GM18868 (cell line): ENCODE measurements at regions not wholly inside any gene's neighbourhood (a gene's known extent, or its start where the extent isn't known, plus 50 kb on each side); places are given as distances from the start of the nearest gene placed in this dataset.
"Not testable (repeated sequence)": the region's sequence is repeated elsewhere in the genome, so short reads cannot be mapped to it uniquely, and the experiment has no call there.

Experiments
- ATAC-seq: cut with Tn5 transposase; IDR thresholded peaks from one replicate; pipeline ENCODE4 v1.9.1; 2021; ENCODE audit warnings: mild to moderate bottlenecking, moderate library complexity; ENCODE audit not compliant: unreplicated experiment

DNA sequence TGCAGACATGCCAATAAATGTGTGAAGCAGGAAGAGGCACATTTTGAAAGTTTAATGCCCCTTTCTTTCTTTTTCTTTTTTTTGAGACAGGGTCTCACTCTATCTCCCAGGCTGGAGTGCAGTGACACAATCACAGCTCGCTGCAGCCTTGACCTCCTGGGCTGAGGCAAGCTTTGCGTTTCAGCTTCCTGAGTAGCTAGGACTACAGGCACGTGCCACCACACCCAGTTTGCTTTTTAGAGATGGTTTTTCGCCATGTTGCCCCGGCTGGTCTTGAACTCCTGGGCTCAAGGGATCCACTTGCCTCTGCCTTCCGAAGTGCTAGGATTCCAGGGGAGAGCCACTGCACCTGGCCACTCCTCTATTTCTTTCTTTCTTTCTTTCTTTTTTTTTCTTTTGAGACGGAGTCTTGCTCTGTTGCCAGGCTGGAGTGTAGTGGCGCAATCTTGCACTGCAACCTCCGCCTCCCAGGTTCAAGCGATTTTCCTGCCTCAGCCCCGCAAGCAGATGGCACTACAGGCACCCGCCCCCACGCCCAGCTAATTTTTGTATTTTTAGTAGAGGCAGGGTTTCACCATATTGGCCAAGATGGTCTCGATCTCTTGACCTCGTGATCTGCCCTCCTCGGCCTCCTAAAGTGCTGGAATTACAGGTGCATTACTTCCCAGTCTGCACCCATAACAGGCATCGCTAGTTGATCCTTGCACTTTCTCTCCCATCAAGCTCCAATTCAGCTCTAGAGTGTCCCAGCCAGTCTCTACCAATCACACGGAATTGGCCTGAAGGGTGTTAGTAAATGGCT lies 77.5 kb upstream of the RUNX3 start:
- not testable (repeated sequence) for ATAC-seq

DNA sequence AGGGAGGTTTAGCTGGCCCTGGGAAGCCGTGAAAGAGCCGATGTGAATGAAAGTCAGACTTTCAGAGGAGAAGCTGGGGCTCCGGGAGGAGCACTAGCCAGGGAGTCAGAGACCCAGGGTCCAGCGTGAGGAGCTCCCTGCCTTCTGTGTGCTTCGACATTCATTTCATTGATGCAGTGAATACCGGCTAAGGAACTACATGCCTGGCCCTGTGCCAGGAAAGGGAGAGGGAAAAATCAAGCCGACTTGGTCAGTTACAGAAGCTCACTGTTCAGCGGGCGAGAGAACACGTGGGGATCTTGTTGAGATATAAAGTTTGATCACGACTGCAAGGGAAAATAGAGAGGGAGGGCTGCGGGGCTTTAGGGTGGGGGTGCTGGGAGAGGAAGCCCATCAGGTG lies 76.7 kb upstream of the RUNX3 start:
- ATAC-seq: no peak

DNA sequence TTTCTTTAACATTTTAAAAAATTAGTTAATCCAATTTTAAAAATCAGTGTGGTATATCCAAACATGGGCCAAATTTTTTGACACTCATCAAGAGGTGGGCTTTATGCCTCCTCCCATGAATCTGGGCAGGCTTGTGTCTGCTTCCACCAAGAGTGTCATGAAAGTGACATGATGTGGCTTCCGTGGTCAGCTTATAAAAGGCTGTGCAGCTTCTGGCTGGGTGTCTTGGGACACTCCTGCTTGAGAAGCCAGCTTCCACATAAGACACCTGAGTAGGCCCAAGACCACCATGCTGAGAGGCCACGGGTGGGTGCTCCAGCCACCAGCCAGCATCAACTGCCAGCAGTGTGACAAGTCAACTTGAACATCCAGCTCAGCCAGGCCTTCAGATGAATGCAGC lies 74.3 kb upstream of the RUNX3 start:
- ATAC-seq: no peak

DNA sequence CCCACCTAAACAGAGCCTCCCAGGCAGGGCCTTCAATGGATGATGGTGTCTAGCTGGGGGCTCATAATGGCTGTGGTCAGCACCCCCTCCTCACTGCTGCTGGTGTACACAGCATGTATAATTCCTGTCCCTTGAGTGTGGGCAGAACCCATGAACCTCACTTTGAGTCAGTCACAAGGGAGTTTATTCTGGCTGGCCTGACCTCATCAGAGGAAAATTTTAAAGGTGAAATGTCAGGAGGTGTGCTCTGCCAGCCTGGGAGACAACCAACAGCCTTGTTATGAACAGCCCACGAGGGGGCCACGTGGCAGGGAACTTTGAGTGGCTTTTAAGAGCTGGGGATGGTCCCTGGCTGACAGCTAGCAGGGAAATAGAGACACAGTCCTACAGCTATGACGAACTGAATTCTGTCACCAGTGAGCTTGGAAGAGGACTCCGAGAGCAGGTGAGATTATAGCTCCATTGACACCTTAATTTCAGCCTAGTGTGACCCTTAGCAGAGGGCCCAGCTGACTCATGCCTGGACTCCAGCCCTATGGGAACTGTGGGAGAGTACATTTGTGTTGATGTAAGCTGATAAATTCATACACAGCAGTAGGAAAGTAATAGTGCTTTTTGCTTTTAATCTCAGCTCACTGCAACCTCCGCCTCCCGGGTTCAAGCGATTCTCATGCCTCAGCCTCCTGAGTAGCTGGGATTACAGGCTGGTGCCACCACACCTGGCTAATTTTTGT lies 73.5 kb upstream of the RUNX3 start:
- no peak for ATAC-seq

DNA sequence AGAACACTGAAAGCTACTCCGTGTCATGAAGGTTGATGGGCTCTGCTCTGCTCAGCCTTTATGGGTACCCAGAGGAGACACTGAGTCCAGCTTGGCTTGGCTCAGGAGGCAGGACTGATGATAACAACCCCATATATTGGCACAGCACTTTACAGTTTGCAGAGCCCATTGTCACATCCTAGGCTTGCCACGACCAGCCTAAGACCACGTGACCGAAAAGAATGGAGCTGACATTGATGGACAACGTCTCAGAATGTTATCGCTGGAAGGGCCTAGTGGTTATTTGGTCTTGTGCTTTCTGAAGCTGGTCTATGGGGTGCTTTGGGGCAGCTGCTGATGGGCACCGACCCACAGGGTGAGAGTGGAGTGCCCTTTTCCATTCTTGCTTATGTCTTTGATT lies 72.9 kb upstream of the RUNX3 start:
- ATAC-seq: no peak

DNA sequence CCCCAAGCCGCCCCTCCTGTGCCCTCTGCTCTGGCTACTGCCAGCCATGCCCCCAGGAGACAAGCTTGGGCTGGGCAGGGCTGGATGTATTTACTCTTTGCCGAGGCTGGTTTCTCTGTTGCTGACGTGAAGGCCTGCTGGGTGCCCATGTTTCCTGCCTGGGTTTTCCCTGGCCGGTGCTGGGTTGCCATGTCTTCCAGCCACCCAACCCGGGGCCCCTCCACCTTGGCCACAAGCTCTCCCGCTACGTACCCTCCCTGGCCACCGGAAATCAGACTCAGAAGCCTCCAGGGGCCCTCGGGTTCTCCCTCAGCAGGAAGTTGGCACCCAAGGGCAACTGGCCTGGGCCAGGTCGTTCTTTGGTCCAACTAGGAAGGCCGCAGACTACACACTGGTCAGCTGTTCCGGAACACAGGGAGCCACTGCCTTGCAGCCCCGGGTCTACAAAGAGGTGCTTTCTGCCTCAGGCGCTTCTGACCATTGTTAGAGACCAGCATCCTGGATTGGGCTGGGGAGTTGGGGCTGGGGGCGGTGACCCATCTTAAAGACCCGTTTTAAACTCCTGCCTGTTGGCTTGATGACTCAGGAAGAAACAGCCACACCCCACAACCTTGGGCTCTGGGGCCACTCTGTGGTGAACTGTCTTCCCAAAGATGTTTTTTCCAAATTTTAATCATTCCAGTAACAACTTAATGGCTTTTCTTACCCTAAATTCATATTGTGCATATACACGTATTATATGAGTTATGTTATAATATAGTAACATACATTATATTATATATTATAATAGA lies 71.2 kb upstream of the RUNX3 start:
- ATAC-seq: no peak

DNA sequence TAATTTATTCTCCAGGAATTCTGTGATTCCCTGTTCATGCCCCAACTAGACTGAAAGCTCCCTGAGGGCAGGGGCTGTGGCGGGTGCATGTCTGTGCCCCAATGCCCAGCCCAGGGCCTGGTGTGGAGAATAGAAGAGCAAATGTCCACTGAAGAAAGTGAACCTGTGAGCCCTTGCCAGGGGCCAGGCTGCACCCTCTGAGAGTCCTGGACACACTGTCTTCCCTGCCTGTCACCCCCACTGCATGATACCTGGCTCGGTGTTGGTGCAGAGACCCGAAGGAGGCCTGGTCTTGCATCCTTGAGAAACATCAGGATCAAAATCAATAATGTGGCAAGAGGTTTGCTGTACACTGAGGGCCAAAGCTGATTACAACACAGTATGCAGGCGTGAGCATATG lies 69.8 kb upstream of the RUNX3 start:
- no peak for ATAC-seq

DNA sequence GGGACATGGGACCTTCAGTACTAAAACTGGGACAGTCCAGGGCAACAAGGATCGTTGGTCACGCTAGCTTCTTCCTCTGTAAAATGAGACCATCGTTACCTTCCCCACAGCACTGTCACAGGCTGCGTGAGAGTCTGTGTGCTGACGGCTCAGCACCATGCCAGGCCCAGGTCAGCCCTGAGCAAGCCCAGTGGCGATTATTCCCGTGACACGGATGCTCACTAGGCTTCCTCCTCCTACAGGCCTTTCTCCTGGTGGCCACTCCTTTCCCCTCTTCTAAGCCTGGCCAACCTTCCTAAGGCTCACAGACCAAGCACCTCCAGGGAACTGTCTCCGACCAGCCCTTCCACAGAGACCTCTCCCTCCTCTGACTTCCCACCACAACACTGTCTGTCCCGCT lies 69.3 kb upstream of the RUNX3 start:
- no peak for ATAC-seq

DNA sequence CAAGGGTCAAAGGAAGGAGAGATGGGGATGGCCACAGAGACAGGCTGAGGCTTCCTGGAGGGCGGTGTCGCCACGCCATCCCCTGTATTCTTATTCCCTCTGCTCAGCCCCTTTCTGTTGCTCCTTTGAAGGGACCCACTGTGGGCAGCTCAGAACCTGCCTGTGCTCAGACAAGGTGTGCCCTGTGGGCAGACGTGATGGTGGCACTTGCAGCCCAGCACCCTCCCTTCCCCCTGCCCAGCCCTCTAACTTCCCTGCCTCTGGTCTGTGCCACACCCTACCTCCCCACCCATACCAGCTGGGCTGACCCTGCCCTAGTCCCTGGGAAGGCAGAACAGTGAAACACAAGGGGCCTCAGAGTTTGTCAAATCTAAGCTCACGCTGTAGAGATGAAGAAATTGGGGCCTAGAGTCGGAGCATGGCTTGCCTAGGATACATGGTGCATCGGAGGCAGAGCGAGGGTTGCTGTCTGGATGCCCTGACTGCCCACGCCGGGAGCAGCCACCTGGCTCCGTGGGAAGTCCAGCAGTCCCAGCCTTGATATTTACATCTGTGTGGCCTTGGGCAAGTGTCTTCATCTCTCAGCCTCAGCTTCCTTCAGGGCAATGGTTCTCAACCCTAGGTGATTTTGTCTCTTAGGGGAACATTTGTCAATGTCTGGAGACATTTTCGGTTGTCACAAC lies 68.6 kb upstream of the RUNX3 start:
- ATAC-seq: no peak

DNA sequence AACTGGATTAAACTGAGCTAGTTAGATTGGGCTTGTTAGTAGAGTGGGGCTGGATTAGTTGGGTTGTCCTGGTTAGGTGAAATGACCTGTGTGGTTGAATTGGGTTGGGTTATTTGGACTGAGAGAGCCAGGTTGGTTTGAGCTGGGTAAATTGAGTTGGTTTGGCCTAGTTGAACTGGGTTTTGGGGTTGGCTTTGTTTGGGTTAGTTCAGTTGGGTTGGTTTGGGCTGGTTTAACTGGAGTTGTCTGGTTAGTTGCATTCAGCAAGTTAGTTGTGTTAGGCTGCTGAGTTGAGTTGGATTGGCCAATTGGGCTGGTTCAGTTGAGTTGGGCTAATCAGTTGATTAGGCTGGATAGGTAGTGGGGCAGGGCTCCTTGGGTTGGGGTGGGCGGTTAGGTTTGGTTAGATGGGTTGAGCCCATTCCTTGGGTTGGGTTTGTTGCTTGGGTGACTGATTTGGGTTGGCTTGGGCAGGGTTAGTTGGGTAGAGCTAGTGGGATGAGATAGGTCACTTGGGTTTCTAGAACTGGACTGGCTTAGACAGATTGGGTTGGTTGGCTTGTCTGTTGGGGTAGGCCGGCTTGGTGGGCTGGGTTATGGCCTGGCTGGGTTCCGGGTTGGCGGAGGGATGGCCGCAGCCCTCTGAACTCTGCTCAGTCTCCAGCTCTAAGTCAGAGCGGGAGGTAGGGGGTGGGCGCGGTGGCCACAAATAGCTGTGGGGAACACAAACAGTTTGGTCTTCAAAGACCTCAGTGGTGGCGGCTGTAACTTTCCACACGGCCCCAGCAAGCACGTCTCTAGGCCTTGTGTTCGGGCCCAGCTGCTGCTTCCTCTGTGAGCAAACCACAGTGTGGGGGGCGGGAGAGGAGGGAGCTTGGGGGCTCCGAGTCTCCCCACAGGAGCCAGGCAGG lies 67.2 kb upstream of the RUNX3 start:
- no peak for ATAC-seq

DNA sequence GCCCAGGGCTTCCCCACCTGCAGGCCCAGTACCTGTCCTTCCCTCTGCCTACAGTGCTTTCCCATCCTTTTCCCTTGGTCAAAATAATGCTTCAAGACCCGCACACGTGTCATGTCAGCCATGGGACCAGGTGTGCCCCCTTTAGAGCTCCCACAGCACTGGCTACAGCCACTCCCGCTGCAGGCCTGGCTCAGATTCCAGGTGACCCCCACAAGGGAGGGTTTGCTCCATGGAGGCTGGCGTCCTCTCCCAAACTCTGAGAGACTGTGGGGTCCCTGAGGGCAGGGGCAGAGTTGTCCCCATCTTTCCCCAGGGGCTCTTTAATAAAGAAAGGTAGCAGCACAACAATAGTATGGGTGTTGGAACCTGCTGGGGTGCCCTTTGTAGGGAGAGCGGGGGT lies 66.4 kb upstream of the RUNX3 start:
- ATAC-seq: no peak

DNA sequence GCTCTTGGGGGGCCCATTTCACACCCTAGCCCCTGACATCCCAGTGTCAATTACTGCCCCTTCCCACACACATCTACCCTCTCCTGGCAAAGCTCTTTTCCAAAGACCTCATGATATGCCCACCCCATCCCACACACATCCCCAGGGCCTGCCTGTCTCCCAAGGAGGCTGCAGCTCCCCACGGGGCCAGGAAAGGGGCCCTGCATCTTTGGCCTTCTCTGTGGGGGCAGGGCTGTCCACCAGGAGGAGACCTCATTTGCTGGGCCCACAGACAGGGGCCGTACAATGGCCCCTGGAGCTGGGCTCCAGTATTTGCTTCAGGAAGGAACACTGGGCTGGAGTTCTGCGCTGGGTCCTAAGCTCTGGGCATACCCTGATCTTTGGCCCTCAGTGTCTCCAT lies 65.6 kb upstream of the RUNX3 start:
- no peak for ATAC-seq

DNA sequence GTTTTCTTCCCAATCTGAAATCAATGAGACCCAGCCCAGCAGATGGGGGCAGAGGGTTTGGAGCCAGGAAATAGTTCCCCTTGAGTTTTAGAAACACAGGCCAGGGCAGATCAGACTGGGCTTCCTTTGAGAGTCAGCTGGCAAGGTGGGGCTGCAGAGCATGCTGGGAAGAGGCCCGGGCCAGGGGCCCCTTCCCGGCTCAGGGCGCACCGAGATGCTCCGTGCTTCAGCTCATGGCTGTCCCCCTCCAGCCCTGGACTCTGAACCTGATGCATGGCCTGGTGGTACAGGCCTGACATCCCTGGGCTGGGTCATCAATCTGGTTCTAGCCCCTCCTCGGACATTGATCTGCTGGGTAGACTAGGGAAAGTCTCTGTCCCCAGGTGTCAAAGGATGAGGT lies 65.1 kb upstream of the RUNX3 start:
- ATAC-seq: no peak

DNA sequence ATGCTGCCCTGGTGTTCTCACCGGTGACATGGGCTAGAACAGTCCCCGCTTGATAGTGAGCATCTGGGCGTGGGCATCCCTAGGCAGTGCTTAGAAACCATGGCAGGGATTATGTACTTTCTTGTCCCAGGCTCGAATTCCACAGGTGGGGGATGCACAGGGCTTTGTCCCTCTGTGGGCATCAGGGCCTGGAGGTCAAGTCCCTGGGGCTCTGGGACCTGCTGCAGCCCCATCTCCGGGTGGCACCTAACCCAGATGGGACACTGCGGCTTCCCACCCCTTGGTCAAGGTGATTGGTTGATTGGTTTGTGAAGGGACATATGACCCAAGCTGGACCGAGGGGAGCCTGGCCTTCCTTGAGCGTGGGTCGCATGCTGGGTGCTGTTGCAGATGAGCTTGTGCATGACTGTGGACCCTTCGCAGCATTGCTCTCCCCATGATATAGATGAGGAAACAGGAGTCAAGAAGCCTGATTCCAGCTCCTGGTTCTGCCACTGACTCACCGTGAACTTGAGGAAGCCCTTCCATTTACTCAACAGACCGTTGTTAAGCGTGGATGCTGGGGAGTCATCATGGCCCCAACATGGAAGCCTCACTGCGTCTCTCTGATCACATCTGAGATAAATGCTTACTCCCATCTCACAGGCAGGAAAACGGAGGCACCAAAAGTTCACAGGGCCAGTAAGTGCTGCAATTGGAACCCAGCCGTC lies 64.0 kb upstream of the RUNX3 start:
- ATAC-seq: no peak

DNA sequence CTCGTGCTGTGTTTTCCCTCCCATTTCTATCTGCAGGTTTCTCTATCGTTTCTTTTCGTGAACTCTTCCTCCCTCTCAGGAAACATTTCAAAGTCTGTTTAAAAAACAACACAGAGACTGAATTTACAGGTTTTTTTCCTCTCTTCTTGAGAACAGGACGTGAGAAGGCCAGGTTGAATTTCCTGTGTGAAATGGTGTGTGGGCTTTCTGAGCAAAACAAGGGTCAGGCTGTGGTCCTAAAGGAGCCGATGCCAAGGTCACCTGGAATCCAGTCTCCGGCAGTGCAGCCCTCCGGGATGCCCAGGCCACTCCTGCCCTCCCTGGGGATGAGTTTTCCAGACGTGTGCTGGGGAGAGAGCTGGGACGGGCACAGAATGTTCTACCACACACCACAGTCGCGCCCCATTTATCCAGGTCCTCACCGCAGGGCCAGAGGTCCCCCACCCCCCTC lies 62.7 kb upstream of the RUNX3 start:
- no peak for ATAC-seq

DNA sequence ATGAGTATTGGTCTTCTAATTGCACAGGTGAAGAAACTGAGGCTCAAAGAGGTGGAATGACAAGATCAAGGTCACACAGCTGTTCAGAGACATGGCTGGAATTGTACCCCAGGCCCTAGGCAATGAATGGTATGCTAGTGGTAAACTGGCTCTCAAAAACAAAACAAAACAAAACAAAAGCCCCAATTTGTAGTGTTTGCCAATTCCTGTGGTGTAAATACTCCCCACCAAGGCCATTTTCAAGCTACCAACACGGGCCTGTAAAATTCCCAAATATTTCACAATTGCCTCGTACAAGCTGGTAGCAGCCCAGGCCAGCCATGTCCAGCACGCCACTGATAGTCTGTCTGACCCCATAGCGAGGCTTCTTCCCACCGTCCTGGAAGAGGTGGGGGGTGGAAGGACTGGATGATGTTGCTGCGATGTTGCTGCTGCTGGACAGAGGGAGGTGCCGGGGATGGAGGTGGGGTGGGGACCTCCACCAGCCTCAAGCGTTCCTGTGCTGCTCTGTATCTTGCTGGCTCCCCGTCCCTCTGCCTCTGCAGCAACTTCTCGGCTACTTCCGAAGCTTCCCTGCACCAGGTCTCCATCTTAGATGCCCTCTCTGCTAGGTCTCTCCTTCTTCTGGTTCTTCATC lies 62.2 kb upstream of the RUNX3 start:
- ATAC-seq: no peak

DNA sequence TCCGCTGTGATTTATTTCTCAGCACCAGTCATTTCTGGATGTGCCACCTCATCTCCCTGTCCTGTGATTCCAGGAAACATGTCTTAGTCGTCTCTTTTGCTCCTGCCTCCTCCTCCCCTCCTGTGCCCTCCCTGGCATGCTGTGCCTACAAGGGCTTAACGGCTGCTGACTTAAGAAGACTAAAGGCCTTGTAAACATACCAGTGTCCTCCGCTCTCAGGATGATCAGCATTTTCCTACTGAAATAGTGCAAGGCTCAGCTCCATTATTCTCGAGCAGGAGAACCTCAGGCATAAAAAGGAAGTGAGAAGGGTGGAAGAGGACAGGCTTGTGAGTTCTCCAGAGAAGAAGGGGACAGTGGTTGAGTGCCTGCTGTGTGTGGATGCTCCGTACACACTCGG lies 61.6 kb upstream of the RUNX3 start:
- no peak for ATAC-seq

DNA sequence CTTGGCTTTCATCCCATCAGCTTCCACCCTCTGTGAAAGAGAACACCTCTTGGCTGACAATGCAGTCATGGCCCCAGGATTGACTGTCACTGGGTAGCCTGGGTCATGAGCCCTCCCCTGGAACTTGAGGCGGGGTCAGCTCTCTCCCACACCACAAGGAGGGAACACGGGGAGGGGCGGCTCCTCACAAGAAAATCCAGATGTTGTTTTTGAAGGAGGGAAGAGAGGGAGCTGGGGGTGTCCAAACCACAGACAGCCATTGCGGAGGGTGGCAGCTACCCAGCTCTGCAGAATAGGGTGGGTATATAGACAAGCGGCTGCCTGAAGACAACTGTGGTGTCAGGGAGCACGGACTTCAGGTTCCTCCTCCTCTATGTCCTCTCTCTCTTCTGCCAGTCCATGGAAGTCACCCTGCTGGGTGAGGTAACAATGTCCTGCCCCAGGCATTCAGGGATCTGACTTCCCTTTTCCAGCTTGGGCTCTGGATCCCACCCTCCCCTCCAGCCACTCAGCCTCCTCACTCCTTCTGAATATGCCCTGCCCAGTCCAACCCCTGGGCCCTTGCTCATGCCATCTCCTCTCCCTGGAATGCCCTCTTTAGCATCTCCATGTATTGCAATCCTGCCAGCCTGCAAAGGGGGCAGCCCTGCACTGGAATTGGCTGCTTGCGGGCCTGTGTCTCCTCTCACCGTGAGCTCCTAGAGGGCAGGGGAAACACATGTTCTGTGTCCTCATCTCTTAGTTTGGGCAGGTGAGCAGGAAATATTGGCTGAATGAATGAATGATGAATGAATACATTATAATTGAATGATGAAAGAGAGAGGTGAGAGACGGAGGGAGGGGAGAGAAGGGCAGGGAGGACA lies 60.9 kb upstream of the RUNX3 start:
- no peak for ATAC-seq
